GM19438 (cell line): ENCODE measurements at regions not wholly inside any gene's neighbourhood (a gene's known extent, or its start where the extent isn't known, plus 50 kb on each side); places are given as distances from the start of the nearest gene placed in this dataset.
"Not testable (repeated sequence)": the region's sequence is repeated elsewhere in the genome, so short reads cannot be mapped to it uniquely, and the experiment has no call there.

Experiments used
- ATAC-seq: cut with Tn5 transposase; IDR thresholded peaks from one replicate; pipeline ENCODE4 v1.9.1; 2021; ENCODE audit warnings: low read depth; ENCODE audit not compliant: unreplicated experiment

DNA sequence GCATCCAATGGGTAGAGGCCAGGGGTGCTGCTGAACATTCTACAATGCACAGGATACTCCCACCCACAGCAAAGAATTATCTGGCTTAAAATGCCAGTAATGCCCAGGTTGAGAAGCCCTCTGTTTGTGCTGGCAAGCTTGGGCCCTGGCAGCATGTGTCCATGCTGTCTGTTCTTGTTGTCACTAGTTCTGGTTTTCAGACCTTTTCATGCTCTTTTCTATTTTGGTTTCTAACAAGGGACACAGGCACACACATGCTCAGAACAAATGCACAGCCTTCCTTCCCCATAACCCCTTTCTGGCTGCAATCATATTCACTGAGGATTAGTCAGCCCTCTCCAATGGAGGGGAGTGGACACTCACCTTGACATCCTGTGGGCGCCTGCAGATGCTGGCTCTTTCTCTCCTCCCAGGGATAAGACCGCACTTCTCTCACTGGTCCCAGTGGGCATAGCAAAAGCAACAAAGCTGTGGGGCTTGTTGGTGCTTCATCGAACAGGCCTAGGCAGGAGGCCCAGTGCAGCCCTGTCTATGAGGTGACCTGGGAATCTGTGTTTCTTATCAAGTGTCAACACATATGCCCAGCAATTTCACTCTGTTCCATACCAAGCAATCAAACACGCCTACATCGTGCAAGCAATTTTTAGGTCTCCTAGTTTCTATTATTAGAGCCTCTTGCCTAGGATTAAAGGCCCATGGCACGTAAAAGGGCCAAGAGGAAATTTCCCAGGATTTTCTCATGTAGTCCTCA lies 271.1 kb upstream of the CCL2 start:
- ATAC-seq = no peak

DNA sequence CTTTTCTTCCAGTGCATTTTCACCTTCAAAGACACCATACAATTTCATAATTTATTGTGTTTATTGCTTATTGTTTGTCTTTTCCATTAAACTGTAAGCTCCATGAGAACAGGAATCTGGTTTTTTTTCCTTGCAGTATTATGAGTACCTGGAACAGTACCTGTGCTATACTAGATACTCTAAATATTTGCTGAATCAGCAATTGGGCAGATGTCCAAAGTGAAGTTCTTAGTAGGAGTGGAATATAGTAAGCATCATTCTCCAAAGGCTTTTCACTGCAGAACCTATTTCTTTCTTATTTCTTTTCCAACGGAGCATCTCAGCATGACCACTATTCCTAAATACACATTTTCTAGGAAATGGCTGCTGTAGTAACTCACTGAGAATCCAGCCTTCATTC lies 269.0 kb upstream of the CCL2 start:
- no peak for ATAC-seq

DNA sequence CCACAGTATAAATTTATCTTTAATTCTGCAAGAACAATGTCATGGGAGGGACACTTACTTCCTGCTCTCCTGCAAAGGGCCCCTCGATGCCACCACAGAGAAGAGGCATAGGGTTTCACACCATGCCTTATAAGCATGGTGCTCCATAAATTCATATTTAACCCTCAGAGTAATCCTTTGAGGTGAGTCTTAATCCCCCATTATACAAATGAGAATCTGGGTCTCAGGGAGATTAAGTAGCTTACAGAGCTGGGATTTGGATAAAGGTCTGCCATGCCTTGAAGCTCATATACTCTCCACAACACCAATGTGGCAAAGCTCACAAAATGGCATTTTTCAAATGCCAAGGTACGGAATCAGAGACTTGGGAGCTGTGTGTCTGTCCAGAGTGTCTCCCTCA lies 268.5 kb upstream of the CCL2 start:
- ATAC-seq = no peak

DNA sequence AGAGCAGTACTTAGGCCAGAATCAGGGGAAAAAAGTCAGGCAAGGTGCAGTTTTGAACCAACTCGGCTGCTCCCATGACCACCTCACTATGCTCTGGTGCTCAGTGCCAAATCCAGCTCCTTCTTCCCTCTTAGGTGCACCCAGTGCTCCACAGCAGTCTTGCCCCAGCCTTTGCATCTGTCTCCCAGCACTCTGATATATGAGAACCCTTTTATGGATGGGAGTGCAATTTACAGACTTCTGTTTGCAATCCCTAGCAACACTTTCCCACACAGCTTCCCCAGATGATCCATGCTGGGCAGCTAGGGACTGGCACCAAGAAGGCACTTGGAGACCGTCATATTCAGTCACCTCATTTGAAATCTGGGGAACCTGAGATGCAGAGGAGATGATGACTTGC lies 267.9 kb upstream of the CCL2 start:
- no peak for ATAC-seq

DNA sequence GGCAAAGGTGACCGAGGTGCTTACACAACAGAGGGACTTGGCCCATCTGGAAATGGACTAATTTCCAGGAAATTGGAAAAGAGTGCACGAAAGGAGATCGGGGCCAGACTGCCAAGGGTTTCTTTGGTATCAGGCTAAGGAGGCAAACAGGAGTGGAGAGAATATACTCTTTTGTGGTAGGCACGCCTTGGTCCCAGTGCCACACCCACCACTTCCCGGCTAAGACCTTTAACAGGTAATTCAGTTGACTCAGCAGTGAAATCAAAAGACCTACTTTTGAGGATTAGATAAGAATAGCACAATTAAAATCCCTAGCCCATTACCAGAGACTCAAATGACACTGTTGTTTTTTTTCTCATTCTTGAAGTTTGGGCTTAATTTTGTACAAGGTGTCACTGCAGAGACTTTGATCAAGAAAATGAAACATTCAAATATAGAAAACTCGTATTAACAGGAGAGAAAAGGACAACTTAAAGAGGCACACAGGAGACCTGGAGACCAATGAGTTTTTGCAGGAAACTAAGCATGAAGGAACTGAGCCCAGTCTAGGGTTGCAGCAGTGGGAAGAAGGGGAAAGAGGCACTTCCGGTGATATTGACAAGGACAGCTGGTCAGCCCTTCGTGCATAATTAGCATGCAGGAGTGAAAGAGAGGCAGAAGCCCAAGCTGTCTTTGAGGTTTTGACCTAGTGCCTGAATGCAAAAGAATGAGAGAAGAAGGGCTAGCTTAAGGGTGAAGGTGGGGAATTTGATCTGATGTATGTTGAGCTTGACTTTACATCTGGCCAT lies 265.5 kb upstream of the CCL2 start:
- no peak for ATAC-seq

DNA sequence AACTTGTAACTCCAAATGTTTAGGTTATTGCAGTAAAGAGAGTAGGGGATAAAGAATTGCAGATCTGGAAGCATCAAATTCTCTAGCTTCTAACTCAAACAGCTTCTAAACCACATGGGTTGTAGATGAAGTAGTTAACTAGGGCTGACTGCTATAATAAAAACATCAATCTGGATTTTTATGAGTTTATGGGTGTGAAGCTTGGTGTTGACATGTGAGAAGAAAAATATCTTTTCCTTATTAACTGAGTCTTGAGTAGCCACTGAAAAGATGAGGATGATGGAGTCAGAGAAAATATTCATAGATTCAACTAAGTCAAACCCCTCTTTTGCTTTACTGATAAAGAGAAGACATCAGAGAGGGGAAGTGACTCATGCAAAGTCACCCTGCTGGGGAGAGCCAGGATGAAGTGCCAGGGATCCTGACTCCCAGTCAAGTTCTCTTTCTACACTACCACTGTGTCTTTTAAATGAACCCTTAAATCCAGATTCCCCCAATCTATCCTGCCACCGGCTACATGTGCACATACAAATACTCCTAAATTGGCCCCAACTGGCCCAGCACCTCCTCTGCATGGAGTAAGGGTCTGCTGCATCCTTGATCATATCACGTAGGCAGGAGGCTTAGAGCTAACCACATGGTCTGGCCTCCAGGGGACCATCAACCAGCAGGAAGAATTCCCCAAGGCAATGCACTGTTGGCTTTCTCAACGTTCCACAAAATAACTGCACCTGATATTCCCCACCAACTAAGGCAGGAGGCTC lies 264.0 kb upstream of the CCL2 start:
- no peak for ATAC-seq

DNA sequence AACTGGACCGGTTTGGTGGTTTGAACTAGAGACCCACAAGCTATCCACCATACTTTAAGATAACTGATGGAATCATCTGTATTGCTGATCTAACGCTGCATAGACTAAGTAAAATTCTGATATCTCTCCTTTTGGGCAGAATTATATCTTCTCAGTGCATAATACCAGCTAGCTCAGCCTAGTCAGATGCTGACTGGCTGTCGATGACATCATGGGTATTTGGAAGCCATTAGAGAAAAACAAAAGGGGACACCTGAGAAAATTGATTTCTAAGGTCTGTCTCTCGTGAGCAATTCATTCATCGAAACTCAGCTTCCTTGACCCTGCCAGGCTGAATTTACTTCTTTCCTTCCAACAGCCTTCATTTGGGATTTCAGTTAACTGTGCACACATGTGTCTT lies 263.0 kb upstream of the CCL2 start:
- no peak for ATAC-seq

DNA sequence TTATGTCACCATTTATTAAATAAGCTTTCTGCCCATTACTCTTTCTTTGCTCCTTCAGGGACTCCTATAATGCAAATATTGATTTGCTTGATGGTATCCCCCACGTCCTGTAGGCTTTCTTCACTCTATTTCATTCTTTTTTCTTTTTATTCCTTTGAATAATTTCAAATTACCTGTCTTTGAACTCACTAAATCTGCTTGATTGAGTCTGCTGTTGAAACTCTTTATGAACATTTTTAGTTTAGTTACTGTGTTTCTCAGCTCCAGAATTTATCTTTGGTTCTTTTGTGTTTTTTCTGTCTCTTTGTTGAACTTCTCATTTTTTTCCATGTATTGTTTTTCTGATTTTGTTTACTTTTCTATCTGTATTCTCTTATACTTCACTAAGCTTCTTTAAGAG lies 254.4 kb upstream of the CCL2 start:
- ATAC-seq = no peak

DNA sequence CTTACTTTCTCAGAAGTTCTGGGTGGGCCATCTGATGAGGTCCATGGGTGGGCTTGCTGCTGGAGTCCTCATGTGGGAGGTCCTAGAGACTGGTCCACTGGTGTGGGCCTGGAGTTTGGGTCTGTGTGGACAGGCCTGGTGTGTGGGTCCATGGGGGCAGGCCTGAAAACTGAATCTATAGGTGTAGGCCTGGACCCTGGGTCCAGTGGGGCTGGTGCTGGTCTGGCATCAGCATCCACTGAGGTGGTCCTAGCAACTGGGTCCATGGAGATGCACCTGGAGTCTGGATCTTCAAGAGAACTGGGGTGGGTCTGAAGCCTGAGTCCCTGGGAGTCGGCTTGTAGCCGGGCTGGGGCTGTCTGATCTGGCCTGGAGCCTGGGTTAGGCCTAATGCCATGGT lies 253.8 kb upstream of the CCL2 start:
- ATAC-seq = no peak

DNA sequence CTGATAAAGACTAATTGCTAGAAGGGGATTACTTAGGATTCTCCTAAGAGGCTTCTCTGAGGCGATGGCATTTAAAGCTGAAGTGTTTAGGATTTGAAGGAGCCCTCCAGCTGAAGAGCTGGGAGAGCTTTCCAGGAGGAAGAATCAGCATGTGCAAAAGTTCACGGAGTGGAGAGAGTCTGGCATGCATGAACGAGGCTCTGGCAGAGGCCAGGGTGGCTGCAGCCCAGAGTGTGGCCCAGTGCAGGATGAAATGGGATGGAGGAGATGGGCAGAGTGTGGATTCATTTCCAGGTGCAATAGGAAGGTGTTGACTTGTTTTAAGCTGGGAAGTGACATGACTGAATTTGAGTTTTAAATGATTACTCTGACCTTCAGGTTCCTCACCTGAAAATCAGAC lies 249.0 kb upstream of the CCL2 start:
- ATAC-seq = no peak

DNA sequence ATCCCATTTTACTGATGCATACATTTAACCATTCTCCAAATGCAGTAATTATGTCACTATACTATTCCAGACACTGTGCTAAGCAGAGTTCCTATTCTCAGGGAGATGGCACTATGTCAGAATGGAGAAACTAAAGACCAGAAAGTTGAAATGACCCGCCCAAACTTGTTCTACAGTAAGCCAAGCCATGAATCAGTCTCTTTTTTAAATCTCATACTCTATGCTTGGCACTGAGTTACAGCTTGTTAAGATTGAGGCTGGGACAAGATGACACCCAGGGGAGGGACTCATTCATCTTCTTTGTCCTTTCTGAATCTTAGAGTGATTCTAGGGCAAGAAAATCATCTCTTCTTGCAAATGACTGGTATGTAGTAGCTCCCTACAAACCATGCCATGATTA lies 247.0 kb upstream of the CCL2 start:
- ATAC-seq = no peak

DNA sequence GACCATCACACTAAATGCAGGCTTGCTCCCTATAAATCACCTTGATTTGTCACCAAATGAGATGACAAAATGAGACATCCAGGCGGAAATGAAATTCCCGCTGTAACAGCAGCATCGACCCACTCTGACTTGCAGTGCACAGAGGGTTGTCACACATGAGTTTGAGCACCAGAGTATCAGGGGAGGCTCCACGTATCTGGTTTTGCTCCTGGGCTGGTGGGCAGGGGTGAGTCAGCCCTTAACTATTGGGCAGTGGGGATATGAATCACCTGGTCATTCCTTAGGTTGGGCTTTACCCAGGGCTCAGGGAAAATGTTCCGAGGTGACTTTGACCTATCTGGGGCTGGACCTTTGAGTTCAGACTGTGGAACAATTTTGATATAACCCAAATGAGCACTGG lies 245.2 kb upstream of the CCL2 start:
- ATAC-seq = no peak

DNA sequence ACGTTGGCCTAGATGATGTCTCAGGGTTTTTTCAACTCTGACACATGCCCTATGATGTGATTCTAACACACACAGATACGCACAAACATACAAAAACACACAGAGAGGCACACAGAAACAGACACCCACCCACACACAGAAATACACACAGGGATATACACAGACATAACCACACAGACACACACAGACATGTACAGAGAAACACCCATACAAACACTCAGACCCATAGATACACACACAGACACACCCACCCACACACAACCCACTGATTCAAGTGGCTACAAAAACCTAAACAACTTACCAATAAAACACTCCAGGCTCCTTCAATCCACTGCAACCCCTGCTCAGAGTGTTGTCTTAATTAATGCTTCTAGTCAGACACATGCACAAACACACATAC lies 244.6 kb upstream of the CCL2 start:
- no peak for ATAC-seq

DNA sequence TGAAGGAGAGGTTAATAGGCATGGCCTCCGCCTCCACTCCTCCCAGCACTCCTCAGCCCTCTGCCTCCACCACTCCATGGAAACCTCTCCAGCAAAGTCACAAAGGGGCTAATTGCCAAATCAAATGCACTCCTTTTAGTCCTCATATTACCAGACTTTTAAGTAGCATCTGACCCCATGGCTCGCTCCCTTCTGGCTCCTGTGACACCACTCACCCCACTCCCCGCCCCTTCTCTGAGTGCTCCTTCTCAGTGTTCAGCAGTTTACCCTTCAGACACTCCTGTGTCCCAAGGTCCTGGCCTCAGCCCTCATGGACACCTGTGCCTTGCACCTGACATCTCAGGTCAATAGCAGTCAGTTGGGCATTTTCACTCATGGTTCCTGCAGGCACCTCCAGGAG lies 243.5 kb upstream of the CCL2 start:
- ATAC-seq = no peak

DNA sequence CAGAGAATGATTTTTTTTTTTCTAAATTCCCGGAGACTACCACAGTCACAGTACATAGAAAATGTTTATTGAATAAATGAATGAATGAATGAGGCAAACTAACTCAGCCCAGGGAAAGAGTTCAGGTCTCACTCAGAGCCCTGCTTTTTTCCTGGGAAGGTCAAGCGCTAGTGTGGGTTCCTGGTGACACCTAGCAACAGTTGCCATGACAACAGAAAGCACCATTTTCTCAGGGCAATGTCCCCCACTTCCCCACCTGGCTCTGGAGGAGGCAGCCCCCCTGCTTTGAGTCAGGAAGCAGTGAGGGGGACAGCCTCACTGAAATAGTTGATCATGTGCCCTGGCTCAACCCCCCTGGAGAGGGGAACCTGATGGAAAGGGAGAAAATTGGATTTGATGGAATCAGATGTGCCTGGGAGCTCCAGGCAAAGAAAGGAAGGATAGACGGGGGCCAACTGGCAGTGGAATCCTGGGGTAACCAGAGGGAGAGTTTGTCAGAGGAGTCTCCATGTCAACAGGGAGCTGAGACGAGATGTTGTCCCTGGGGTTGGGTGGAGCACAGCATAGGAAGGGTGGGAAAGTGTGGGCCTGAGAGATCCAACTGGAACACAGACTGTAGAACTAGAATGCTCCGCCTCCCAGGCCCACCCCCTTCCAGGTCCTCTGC lies 242.2 kb upstream of the CCL2 start:
- ATAC-seq = no peak

DNA sequence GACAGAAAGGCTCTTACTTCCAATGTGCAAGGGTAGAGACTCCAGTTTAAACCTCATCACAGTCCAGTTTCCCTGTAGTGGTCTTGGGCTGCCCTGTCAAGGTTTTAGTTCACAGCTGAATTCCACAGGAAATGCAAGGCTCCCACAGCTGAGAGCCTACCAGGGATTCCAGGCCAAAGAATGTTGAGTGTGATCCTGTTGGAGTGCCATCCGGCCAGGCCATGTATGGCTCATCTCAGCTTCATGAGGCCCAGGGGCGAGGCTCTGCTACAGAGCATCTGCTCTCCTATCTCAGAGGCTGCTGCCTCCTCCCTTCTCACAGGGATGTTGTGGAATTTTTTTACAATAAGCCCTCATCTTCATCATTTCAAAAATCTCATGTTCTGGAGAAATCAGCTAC lies 239.8 kb upstream of the CCL2 start:
- no peak for ATAC-seq

DNA sequence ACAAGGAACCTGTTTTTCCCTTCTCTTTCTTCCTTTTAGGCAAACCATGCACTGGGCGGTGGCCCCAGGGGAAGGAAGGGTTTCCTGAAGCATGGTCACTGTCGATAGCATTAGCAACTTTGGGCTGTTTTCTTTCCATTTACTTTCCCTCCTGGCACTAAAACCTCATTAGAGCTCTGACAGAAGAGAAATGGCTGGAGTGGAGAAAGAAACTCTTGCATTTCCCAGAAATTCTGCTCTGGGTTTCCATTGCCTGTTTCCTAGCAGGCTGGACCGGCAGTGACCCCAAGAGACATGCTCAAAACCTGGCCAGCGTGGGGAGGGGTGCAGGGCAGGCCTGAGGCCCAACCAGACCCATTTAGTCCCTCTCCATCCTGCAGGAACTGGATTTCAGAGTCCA lies 230.7 kb upstream of the CCL2 start:
- ATAC-seq = no peak

DNA sequence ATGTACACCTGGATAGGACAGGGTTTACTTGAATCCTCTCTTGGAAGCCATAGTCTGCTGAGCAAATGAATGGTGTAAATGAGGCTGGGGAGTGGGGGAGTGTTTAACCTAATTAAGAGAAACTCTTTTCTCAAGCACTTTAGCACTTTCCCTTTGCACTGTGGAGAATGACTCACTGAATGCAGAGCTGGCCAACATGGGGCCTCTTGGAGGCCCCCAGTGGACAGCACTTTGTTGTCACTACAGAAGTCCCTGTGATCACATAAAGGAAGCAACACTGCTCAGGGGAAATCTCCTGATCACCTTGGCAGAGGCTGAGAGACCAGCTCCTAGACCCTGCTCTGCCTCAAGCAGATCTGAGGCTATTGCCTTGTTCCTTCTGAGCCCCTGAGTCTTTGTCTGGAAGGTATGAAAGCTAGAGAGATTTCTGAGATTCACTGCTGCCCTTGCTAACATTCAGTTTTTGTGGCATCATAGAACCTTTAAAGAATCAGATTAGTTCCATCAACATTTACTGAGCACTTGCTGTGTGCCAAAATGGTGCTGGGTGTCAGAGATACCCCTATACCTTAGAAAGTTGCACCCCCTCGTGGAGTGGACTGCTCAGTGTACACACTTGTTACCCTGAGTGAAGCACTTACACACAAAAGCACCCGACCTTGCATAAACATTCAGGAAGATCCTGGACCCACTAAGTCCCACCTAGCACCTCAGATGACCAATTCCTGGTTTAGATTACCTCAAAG lies 230.1 kb upstream of the CCL2 start:
- ATAC-seq = no peak

DNA sequence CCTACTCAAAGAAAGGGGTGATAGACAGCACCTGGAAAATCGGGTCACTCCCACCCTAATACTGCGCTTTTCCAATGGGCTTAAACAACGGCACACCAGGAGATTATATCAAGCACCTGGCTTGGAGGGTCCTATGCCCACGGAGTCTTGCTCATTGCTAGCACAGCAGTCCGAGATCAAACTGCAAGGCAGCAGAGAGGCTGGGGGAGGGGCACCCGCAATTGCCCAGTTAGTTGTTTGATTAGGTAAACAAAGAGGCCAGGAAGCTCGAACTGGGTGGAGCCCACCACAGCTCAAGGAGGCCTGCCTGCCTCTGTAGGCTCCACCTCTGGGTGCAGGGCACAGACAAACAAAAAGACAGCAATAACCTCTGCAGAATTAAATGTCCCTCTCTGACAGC lies 224.5 kb upstream of the CCL2 start:
- ATAC-seq = not testable (repeated sequence)

DNA sequence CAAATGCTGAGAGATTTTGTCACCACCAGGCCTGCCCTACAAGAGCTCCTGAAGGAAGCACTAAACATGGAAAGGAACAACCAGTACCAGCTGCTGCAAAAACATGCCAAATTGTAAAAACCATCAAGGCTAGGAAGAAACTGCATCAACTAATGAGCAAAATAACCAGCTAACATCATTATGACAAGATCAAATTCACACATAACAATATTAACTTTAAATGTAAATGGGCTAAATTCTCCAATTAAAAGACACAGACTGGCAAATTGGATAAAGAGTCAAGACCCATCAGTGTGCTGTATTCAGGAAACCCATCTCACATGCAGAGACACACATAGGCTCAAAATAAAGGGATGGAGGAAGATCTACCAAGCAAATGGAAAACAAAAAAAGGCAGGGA lies 222.8 kb upstream of the CCL2 start:
- ATAC-seq = not testable (repeated sequence)
